ENCODE measurements at regions not wholly inside any gene's neighbourhood (a gene's known extent, or its start where the extent isn't known, plus 50 kb on each side); places are given as distances from the start of the nearest gene placed in this dataset.

GRCh38 chr16:11403534-11403795 is 58.2 kb downstream of the RMI2 start:
- TF ChIP-seq CTCF (IDR thresholded peaks at IDR 0.05) (no peak), EZH2 (IDR thresholded peaks at IDR 0.05) (no peak)
